K562 (cell line): ENCODE measurements at regions not wholly inside any gene's neighbourhood (a gene's known extent, or its start where the extent isn't known, plus 50 kb on each side); places are given as distances from the start of the nearest gene placed in this dataset.

ENCODE experiments used
- ATAC-seq: fragments of 200-7000 bp; cut with Tn5 transposase; 3 replicates; pipeline ENCODE4 v1.9.1; 2020; ENCODE audit warnings: moderate library complexity
- BruUV-seq: library from RNA; stranded (reverse); fragments of 400-500 nt; replicated peaks from 2 replicates; lab custom pipeline; 2021; lab: Mats Ljungman, UMichigan
- CTCF ChIA-PET: fragments of 300-600 bp; formaldehyde crosslinking; extraction: SDS; loops from one replicate; lab custom pipeline; 2021; ENCODE audit warnings: low intra/inter-chr PET ratio; lab: Yijun Ruan, JAX
- POLR2A ChIA-PET: fragments of 300-600, 350-650 bp; sonication (Branson Sonifier 250); formaldehyde crosslinking; extraction: SDS; loops from one replicate; lab custom pipeline; 2021; ENCODE audit warnings: antibody characterized with exemption, inconsistent platforms; lab: Yijun Ruan, JAX
- DNase-seq, 4 experiments: peaks; one replicate each; pipeline versions ENCODE4 v3.0.0 to v3.0.0-alpha.2; 2011 to 2018; ENCODE audit warnings: low spot score in 3 of 4, mixed read lengths in 3 of 4; ENCODE audit errors: extremely low read depth in 1 of 4
- FAIRE-seq: peaks from 2 replicates; lab custom pipeline; 2011; peaks lifted over from hg19 to GRCh38; lab: Jason Lieb, UNC
- H2AFZ ChIP-seq: 2 replicates; pipeline ENCODE4 v1.6.0; 2011; ENCODE audit warnings: low read depth, low read length, control low read depth, inconsistent platforms
- H3K27ac ChIP-seq: fragments of 200-600 bp; 3 replicates; pipeline ENCODE4 v1.8.0; 2011; ENCODE audit warnings: low read depth, mild to moderate bottlenecking, control low read depth, inconsistent platforms, low read length, moderate library complexity, mixed read lengths; ENCODE audit errors: extremely low read depth
- H3K27me3 ChIP-seq, 2 experiments: fragments of 300-600 bp in 1 of 2; 2 replicates in 1 of 2; 3 replicates in 1 of 2; pipeline versions ENCODE4 v1.6.0 to v1.8.0; 2011; ENCODE audit warnings: inconsistent platforms in 2 of 2, low read length in 2 of 2, mild to moderate bottlenecking in 1 of 2, mixed read lengths in 1 of 2, moderate library complexity in 1 of 2; ENCODE audit not compliant: control insufficient read depth in 2 of 2, insufficient read depth in 2 of 2
- H3K36me3 ChIP-seq: fragments of 300-600 bp; 3 replicates; pipeline ENCODE4 v1.8.0; 2011; ENCODE audit warnings: mild to moderate bottlenecking, low read length, inconsistent platforms; ENCODE audit not compliant: control insufficient read depth, insufficient read depth
- H3K4me1 ChIP-seq, 2 experiments: fragments of 200-600 bp in 1 of 2; replicated peaks in 1 of 2; 2 replicates in 1 of 2; 3 replicates in 1 of 2; pipeline versions ENCODE4 v1.5.1 to v1.8.0; 2011; ENCODE audit warnings: inconsistent platforms in 2 of 2, low read length in 2 of 2, mild to moderate bottlenecking in 1 of 2, mixed read lengths in 1 of 2, moderate library complexity in 1 of 2; ENCODE audit not compliant: control insufficient read depth in 2 of 2, insufficient read depth in 2 of 2
- H3K4me2 ChIP-seq: 2 replicates; pipeline ENCODE4 v1.6.1; 2011; ENCODE audit warnings: low read length, control low read depth, inconsistent platforms, mixed read lengths; ENCODE audit not compliant: insufficient read depth
- H3K4me3 ChIP-seq: fragments of 200-600 bp; sonication (generic), shearing (Covaris generic); 2 replicates; pipeline ENCODE4 v1.5.1; 2016; ENCODE audit warnings: control low read depth, inconsistent platforms
- H3K79me2 ChIP-seq: fragments of 200-600 bp; 3 replicates; pipeline ENCODE4 v1.8.0; 2011; ENCODE audit warnings: low read length, inconsistent platforms; ENCODE audit not compliant: control insufficient read depth, insufficient read depth
- H3K9ac ChIP-seq, 2 experiments: 2 replicates each; pipeline versions ENCODE4 v1.6.0 to v1.6.1; 2011; ENCODE audit warnings: low read depth in 2 of 2, low read length in 2 of 2, control low read depth in 1 of 2, inconsistent platforms in 1 of 2, mild to moderate bottlenecking in 1 of 2, mixed read lengths in 1 of 2; ENCODE audit not compliant: insufficient read depth in 1 of 2
- H3K9me1 ChIP-seq: one replicate; pipeline ENCODE4 v1.6.0; 2011; ENCODE audit warnings: inconsistent platforms, mild to moderate bottlenecking, low read length, moderate library complexity; ENCODE audit not compliant: control insufficient read depth, insufficient read depth
- H3K9me3 ChIP-seq: replicated peaks from 2 replicates; pipeline ENCODE4 v1.5.1; 2011; ENCODE audit warnings: low read depth, low read length, inconsistent platforms; ENCODE audit not compliant: control insufficient read depth, insufficient read depth
- H4K20me1 ChIP-seq: replicated peaks from 2 replicates; pipeline ENCODE4 v1.6.1; 2011; ENCODE audit warnings: low read length, inconsistent platforms, mixed read lengths; ENCODE audit not compliant: control insufficient read depth, insufficient read depth
- KDM4B ChIP-seq, 2 experiments: fragments of 450-650 bp in 1 of 2; sonication (generic) in 1 of 2; IDR thresholded peaks; 2 replicates each; pipeline ENCODE4 v1.6.1; 2016 to 2017; ENCODE audit warnings: borderline replicate concordance in 2 of 2, antibody characterized with exemption in 1 of 2, low read depth in 1 of 2, mild to moderate bottlenecking in 1 of 2
- RAD51 ChIP-seq: fragments of 450-650 bp; IDR thresholded peaks from 2 replicates; pipeline ENCODE4 v1.7.1; 2016; ENCODE audit warnings: low read depth, mild to moderate bottlenecking, borderline replicate concordance
- ZBTB8A ChIP-seq: fragments of 450-650 bp; IDR thresholded peaks from 2 replicates; pipeline ENCODE4 v1.6.1; 2018; ENCODE audit warnings: mild to moderate bottlenecking, moderate library complexity; ENCODE audit not compliant: partially characterized antibody
- ZNF140 ChIP-seq: fragments of 250-450 bp; sonication (Bioruptor Pico); IDR thresholded peaks from 2 replicates; pipeline ENCODE4 v1.8.0; 2021; ENCODE audit warnings: moderate library complexity, mild to moderate bottlenecking, inconsistent platforms
- ZNF512 ChIP-seq: IDR thresholded peaks from 2 replicates; pipeline ENCODE4 v1.6.1; 2016; ENCODE audit warnings: missing genetic modification characterization, missing compliant biosample characterization
- WGBS: fragments of 100-300 bp; shearing (Covaris generic); methylation state at CpG from one replicate; pipeline ENCODE4 v1.1.6; 2016; ENCODE audit warnings: low coverage, mixed read lengths; ENCODE audit not compliant: insufficient coverage; ENCODE audit errors: missing lambda C conversion rate; 5-methylcytosine and 5-hydroxymethylcytosine counted together
- in situ Hi-C: fragments of 300-500 bp; cut with MboI; formaldehyde crosslinking; loops from 4 replicates; pipeline ENCODE4 v1.15.0; 2018; ENCODE audit warnings: inconsistent platforms, mixed read lengths
- intact Hi-C: fragments of 100-400 bp; cut with micrococcal nuclease; formaldehyde crosslinking; loops from 2 replicates; pipeline ENCODE4 v1.14.2; 2022

GRCh38 chr17:5668557-5669138 lies 84.3 kb upstream of the NLRP1 start:
- ATAC-seq (no peak), DNase-seq (no peak), FAIRE-seq (no peak)
- no peaks in the 10 kb centered on the region for H4K20me1 ChIP-seq
- H3K79me2 ChIP-seq = no peaks in the 10 kb centered on the region
- in situ Hi-C loops (no loop called here), intact Hi-C loops (no loop called here)
- no TSS peak for BruUV-seq
- H2AFZ ChIP-seq = no peak overlapping the region
- no peak overlapping the region for H3K4me3 ChIP-seq
- no peaks in the 10 kb centered on the region for H3K9me3 ChIP-seq
- H3K9me1 ChIP-seq = no peaks in the 10 kb centered on the region
- no peaks in the 10 kb centered on the region for H3K36me3 ChIP-seq
- TF ChIP-seq ZNF140 (CRISPR knock-in tag) (no peak), ZNF512 (tag) (peak; percentile 96), ZBTB8A (no peak), KDM4B (IDR thresholded peaks at IDR 0.05; ENCODE audit: borderline replicate concordance in 2 of 2, low read depth in 1 of 2) (no peak), RAD51 (no peak)
- peaks cover 7 to 41% of the 10 kb centered on the region in 2 experiments; a peak in 3 of 5 replicates for H3K27me3 ChIP-seq
- no peak overlapping the region for H3K4me2 ChIP-seq
- CTCF ChIA-PET = no interaction called here
- H3K9ac ChIP-seq = no peak overlapping the region
- H3K27ac ChIP-seq = no peak overlapping the region
- POLR2A ChIA-PET = interaction anchor here (0.7 kb wide), 1 partner anchor 74 kb away, joined by 3 read pairs; no protein-coding TSS in a partner anchor
- peaks cover 0 to 8% of the 10 kb centered on the region in 2 experiments; a peak in 2 of 5 replicates for H3K4me1 ChIP-seq
- 0% methylated on average over 2 of the region's 2 CpGs for WGBS
